Heart left ventricle (tissue), 16 donors: ENCODE measurements at regions not wholly inside any gene's neighbourhood (a gene's known extent, or its start where the extent isn't known, plus 50 kb on each side); places are given as distances from the start of the nearest gene placed in this dataset.

Source experiments
- ATAC-seq, 4 donors: fragments of 200-7000 bp; cut with Tn5 transposase; one replicate each; pipeline ENCODE4 v1.9.1; 2020 to 2022; ENCODE audit warnings: moderate library complexity in 4 of 4, mild to moderate bottlenecking in 3 of 4, moderate number of reproducible peaks in 1 of 4
- DNase-seq, 5 donors: peaks; one replicate each; pipeline ENCODE4 v3.0.0-alpha.2; 2020
- H3K27ac ChIP-seq, 12 donors: fragments of 200-600 bp; sonication (generic) in 4 of 12; one replicate each; pipeline versions ENCODE4 v1.5.0 to v1.8.0; 2016 to 2022; ENCODE audit warnings: mild to moderate bottlenecking in 2 of 12
- H3K27me3 ChIP-seq, 9 donors: fragments of 200-600 bp; sonication (generic) in 2 of 9; one replicate each; pipeline versions ENCODE4 v1.5.1 to v1.8.0; 2016 to 2022; ENCODE audit warnings: mild to moderate bottlenecking in 3 of 9
- H3K36me3 ChIP-seq, 9 donors: fragments of 200-600 bp; sonication (generic) in 2 of 9; one replicate each; pipeline versions ENCODE4 v1.5.0 to v1.8.0; 2018 to 2022; ENCODE audit warnings: mild to moderate bottlenecking in 2 of 9
- H3K4me1 ChIP-seq, 12 donors: fragments of 200-600 bp; sonication (generic) in 4 of 12; one replicate each; pipeline versions ENCODE4 v1.5.0 to v1.8.0; 2016 to 2022; ENCODE audit warnings: mild to moderate bottlenecking in 3 of 12
- H3K4me3 ChIP-seq, 12 donors: fragments of 200-600 bp; sonication (generic) in 4 of 12; one replicate each; pipeline versions ENCODE4 v1.5.0 to v1.8.0; 2017 to 2022; ENCODE audit warnings: mild to moderate bottlenecking in 9 of 12, moderate library complexity in 4 of 12
- H3K9me3 ChIP-seq, 12 donors: fragments of 200-600 bp; sonication (generic) in 4 of 12; one replicate each; pipeline versions ENCODE4 v1.5.0 to v1.8.0; 2016 to 2022; ENCODE audit warnings: mild to moderate bottlenecking in 1 of 12
- CTCF ChIP-seq, 12 donors: fragments of 200-600 bp; sonication (generic) in 4 of 12; IDR thresholded peaks; one replicate each; pipeline versions ENCODE4 v1.5.0 to v1.8.0; 2018 to 2022; ENCODE audit warnings: antibody characterized with exemption in 12 of 12, mild to moderate bottlenecking in 5 of 12
- POLR2A ChIP-seq, 2 donors: fragments of 450-650 bp; IDR thresholded peaks; one replicate each; pipeline ENCODE4 v1.6.1; 2017; ENCODE audit warnings: antibody characterized with exemption in 2 of 2, mild to moderate bottlenecking in 2 of 2, moderate library complexity in 2 of 2
- whole genome bisulfite sequencing, 4 donors: extraction: QIAGEN DNeasy Blood & Tissue Kit in 2 of 4; methylation state at CpG; one replicate each; pipeline versions ENCODE4 v1.1.5 to v1.1.7; 2013 to 2018; 5-methylcytosine and 5-hydroxymethylcytosine counted together
- intact Hi-C, 10 donors: fragments of 100-400 bp; cut with DNase I; formaldehyde crosslinking; loops; one replicate each; pipeline versions ENCODE4 v1.11.1 to v1.14.2; 2022
- donor health status: ischemic (EF 13 %, LVEDD 7.1; RV severe dilation, severe dysfunction).
- donor health status: healthy with polysubstance abuse.
- donor health status: DM: no; HTN: yes; CAD: no.
- donor health status: DM: no; HTN: no; CAD: no.
- donor health status: ischemic (EF 25% LVEDD 6.9; RV normal size, moderate dysfunction).
- donor health status: ischemic (EF 25% LVEDD 5.7; RV mildly dilated, moderate dysfunction).
- donor health status: healthy.
- donor health status: DM: yes; HTN: yes; CAD: no.
- donor health status: ischemic (EF 35%, LVEDD 5.7; RV mildly dilated, moderate dysfunction).
- donor health status: nonischemic (EF 11% LVEDD 7.7; RV severe dilation, severe dysfunction).
- donor health status: DM: yes; HTN: yes; CAD: no.
- donor health status: PGD.
- donor health status: ischemic (EF 29% LVEDD 5.4; RV normal size, mild dysfunction).
- donor health status: nonischemic (EF 23%, LVEDD 6.1; RV moderate dilation, normal function).

- 65 to 88% (median 86%) methylated on average over 1 of the region's 1 CpG for WGBS, 4 donors
- no peak for ATAC-seq
- H3K4me1 ChIP-seq: peaks cover 0 to 40% (median 0%) of the 10 kb centered on the region in 12 donors
These were observed 124.1 kb upstream of the RASGRP1 start for GRCh38 chr15:38688761-38689160.

GRCh38 chr15:38689522-38689921, 124.9 kb upstream of the RASGRP1 start:
- TF ChIP-seq CTCF (IDR thresholded peaks at IDR 0.05) (no peak), POLR2A (IDR thresholded peaks at IDR 0.05) (no peak)
- H3K4me3 ChIP-seq: no peak overlapping the region
- H3K27ac ChIP-seq: peak overlapping the region in 1 of 12 donors; percentile 37
- peaks cover 0 to 32% (median 0%) of the 10 kb centered on the region in 12 donors for H3K4me1 ChIP-seq
- WGBS, 4 donors: 82 to 86% (median 84%) methylated on average over 2 of the region's 2 CpGs
- no peaks in the 10 kb centered on the region for H3K36me3 ChIP-seq
- ATAC-seq (no peak), DNase-seq (no peak)
- H3K9me3 ChIP-seq: no peaks in the 10 kb centered on the region
- no peaks in the 10 kb centered on the region for H3K27me3 ChIP-seq
- intact Hi-C loops: loop anchor here in 9 of 10 donors (5.0 to 10.0 kb wide), 8 partner anchors 65 to 695 kb away; partner anchors contain the start of gene RASGRP1 (in 1 of the 9)

More at GRCh38 chr15:38688761-38689160, 124.1 kb upstream of the RASGRP1 start:
- no peak for DNase-seq
- Histone ChIP-seq H3K27ac (peak overlapping the region in 1 of 12 donors; percentile 54), H3K9me3 (no peaks in the 10 kb centered on the region), H3K4me3 (no peak overlapping the region), H3K36me3 (no peaks in the 10 kb centered on the region), H3K27me3 (no peaks in the 10 kb centered on the region)
- intact Hi-C loops: loop anchor here in 9 of 10 donors (5.0 to 10.0 kb wide), 8 partner anchors 64 to 694 kb away; partner anchors contain the start of gene RASGRP1 (in 1 of the 9)
- TF ChIP-seq POLR2A (IDR thresholded peaks at IDR 0.05): no peak
- TF ChIP-seq CTCF (IDR thresholded peaks at IDR 0.05): no peak

- Histone ChIP-seq H3K36me3 (no peaks in the 10 kb centered on the region), H3K4me3 (no peak overlapping the region), H3K4me1 (peaks cover 0 to 26% (median 0%) of the 10 kb centered on the region in 12 donors), H3K27me3 (no peaks in the 10 kb centered on the region), H3K9me3 (no peaks in the 10 kb centered on the region), H3K27ac (no peak overlapping the region)
- DNase-seq (no peak), ATAC-seq (no peak)
- no peak for TF ChIP-seq CTCF (IDR thresholded peaks at IDR 0.05)
- TF ChIP-seq POLR2A (IDR thresholded peaks at IDR 0.05): no peak
- intact Hi-C loops: loop anchor here in 3 of 10 donors (10.0 kb wide), 1 partner anchor 695 kb away; no protein-coding TSS in a partner anchor
- 90 to 97% (median 92%) methylated on average over 5 of the region's 5 CpGs for WGBS, 4 donors
These were observed 125.6 kb upstream of the RASGRP1 start for GRCh38 chr15:38690216-38690615.

- DNase-seq (peak in 4 of 5 donors; percentile 27 to 40 (median 38)), ATAC-seq (peak in 1 of 4 donors; percentile 55)
- no peaks in the 10 kb centered on the region for H3K36me3 ChIP-seq
- no peak overlapping the region for H3K27ac ChIP-seq
- H3K4me1 ChIP-seq: peaks cover 0 to 27% (median 0%) of the 10 kb centered on the region in 12 donors
- intact Hi-C loops: loop anchor here in 3 of 10 donors (10.0 kb wide), 1 partner anchor 696 kb away; no protein-coding TSS in a partner anchor
- H3K9me3 ChIP-seq: no peaks in the 10 kb centered on the region
- peak; percentile 65 to 86 (median 76) for TF ChIP-seq CTCF (IDR thresholded peaks at IDR 0.05)
- no peak for TF ChIP-seq POLR2A (IDR thresholded peaks at IDR 0.05)
- no peaks in the 10 kb centered on the region for H3K27me3 ChIP-seq
- no peak overlapping the region for H3K4me3 ChIP-seq
- WGBS, 4 donors: 29 to 37% (median 33%) methylated on average over 4 of the region's 4 CpGs
These were observed 126.2 kb upstream of the RASGRP1 start for GRCh38 chr15:38690719-38691332.
